COLO668 (cell line): ENCODE measurements at regions not wholly inside any gene's neighbourhood (a gene's known extent, or its start where the extent isn't known, plus 50 kb on each side); places are given as distances from the start of the nearest gene placed in this dataset.
"Not testable (repeated sequence)": the region's sequence is repeated elsewhere in the genome, so short reads cannot be mapped to it uniquely, and the experiment has no call there.

Source experiments
- DNase-seq: peaks from one replicate; lab custom pipeline; 2025; ENCODE audit not compliant: unreplicated experiment; lab: John Stamatoyannopoulos, UW

GRCh38 chr10:33039181-33039580 lies 81.2 kb upstream of the ITGB1 start:
- no peak for DNase-seq

DNA sequence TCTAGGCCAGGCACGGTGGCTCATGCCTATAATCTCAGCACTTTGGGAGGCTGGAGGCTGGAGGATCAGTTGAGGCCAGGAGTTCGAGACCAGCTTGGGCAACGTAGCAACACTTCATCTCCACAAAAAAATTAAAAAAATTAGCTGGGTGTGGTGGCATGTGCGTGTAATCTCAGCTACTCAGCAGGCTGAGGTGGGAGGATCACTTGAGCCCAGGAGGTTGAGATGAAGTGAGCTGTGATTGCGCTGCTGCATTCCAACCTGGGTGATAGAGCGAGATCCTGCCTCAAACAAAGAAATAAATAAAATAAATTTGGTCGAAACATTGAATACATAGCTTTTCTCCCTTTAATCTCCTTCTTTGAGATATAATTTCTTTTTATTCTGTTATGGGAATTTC lies 80.6 kb upstream of the ITGB1 start:
- DNase-seq, result no peak

GRCh38 chr10:33037726-33038125 lies 79.7 kb upstream of the ITGB1 start:
- no peak for DNase-seq

- DNase-seq, result no peak
Observed at GRCh38 chr10:33036670-33037069, 78.6 kb upstream of the ITGB1 start.

GRCh38 chr10:33035411-33035810 lies 77.4 kb upstream of the ITGB1 start:
- DNase-seq, result no peak

DNA sequence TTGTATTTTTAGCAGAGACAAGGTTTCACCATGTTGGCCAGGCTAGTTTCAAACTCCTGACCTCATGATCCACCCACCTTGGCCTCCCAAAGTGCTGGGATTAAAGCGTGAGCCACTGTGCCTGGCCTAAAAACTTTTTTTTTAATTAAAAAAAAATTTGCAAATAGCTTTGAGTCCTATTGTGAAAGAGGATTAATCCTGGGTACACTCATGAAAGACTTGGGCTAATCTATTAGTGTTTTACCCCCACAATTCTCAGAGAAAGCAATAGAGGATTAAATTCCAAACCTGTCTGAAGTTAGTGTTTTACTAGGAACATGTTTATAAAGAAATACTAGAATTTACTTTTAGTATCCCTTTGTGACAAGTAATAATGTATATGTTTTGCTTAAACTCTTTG lies 76.9 kb upstream of the ITGB1 start:
- DNase-seq, result no peak

GRCh38 chr10:33032654-33033151 lies 74.7 kb upstream of the ITGB1 start:
- no peak for DNase-seq

DNA sequence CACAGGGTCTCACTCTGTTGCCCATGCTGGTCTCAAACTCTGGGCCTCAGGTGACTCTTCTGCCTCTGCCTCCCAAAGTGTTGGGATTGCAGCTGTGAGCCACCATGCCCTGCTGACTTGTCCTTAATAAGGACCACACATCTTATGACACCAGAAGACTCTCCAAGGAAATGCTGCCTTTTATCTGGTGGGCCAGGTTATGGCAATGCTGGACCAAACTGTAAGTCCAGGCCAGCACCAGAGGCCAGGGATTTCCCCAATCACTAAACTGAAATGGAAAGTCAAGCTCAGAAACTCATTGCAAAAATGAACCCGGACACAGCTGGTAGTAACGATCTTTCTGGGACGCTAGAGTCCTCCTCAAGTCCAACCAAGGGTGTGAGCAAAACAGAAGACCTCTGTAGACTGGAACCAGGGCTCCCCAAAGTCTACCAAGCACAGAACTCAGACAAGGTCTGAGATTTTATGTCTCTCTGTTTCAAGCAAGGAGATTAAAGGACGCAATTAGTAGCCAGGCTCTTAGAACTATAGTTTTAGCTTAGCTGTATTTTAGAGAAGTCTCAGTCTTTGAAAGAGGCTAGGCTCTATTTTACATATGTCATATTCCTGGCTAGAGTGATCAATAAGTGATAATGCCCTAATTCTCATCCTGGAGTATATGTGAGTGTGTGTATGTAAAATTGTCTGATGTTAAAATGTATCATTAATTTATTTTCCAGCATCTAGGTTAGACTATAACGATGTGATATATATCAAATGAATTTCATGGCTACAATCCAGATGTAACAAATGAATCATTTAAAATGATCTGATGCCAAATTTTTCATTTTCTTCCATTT lies 74.0 kb upstream of the ITGB1 start:
- DNase-seq, result no peak

- no peak for DNase-seq
Observed at GRCh38 chr10:33031171-33031570, 73.1 kb upstream of the ITGB1 start.

DNA sequence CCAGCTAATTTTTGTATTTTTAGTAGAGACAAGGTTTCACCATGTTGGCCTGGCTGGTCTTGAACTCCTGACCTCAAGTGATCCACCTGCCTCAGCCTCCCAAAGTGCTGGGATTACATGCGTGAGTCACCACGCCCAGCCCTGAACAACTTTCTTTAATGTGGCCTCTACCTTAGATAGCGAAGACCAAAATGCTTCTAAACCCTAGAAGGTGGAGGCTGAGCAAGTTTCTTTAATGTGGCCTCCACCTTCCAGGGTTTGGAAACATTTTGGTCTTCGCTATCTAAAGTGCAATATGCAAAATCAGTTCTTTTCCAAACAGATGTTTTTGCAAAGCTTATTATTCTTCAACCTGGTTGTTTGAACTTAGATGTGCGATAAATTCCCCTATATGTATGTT lies 70.5 kb upstream of the ITGB1 start:
- DNase-seq, result not testable (repeated sequence)

- DNase-seq, result no peak
Observed at GRCh38 chr10:33027088-33027487, 69.1 kb upstream of the ITGB1 start.

DNA sequence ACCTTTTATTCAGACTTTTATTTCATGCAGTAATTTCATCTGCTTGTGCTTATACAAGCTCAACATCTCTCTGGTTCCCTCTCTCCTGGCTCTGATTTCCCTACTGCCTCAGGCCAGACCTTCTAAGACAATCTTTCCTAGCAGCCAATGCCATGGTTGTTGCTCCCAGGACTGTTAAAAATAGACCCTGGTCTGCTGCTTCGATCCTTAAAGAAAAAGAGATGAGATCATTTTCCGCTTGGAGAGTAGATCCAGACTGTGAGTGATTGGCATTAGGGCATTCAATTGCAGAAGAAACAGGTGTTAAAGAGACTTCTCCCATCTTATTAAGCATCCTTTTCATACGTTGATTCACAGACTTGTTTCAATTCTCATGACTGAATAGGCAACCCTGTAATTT lies 68.4 kb upstream of the ITGB1 start:
- no peak for DNase-seq

GRCh38 chr10:33025910-33026309 lies 67.9 kb upstream of the ITGB1 start:
- DNase-seq, result no peak

DNA sequence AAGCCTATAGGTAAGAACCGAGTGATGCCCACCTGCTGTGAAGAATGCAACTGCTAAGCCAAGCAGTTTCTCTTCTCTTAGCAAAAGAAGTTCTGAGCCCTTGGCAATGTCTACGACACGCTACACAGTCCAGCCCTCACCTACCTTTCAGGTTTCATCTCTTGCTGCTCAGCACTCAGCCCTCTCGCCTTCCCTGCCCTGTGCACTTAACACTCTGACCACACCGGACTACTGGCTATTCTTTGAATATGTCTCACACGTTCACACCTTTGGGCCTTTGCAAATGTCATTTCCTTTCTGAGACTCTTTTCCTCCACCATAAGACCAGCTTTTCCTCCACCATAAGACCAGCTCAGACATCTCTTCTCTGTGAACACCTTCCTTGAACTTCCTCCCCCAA lies 67.0 kb upstream of the ITGB1 start:
- no peak for DNase-seq

- no peak for DNase-seq
Observed at GRCh38 chr10:33022691-33023090, 64.7 kb upstream of the ITGB1 start.

DNA sequence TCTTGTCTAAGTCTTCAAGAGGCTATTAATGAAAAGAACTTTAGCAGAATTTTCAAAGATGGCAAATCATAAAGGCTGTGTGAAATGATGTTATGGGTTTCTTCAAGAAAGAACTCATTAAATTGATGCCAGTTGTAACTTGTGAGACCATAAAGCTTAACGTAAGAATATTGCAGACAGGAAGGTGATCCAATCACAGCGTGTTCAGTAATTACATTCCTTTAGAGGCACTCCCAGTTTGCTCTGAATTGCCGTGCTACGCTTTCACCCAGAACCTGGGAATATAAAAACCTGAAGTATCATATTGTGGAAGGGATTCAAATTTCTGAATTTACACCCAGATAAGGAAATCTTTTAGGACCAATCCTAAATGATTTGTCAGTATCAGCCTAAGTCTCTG lies 64.1 kb upstream of the ITGB1 start:
- no peak for DNase-seq

GRCh38 chr10:33016988-33017387 lies 59.0 kb upstream of the ITGB1 start:
- DNase-seq, result no peak

DNA sequence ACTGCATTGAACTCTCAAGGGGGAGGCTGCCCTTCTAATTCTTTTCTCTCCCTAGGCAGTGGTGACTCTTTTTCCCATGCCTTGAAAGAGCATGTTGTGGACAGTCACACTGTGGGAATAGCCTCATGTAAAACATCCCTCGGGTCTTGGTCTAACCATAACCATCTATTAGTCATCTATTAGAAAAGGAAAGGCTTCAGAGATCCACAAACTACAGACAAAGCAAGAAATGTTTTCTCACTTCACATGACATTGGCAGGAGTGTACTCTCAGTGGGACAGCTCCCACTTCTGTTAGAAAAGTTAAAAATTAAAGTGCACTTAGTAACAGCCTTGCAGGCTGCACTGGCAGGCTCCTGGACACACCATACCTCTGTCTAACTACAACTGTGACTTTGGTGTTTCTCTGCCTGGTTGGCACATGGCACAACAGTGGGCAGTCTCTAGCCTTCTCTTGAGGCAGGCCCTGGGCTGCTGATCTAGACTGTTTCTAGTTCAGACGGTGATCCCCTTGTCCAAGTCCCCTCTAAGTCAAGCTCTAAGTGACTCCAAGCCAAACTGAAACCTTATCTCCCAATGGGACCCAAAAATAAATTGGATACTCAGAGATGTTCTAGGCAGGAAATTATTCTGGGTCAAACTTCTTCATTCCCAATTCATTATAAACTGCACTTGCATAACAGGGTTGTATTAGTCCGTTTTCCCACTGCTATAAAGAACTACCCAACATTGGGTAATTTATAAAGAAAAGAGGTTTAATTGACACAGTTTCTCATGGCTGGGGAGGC lies 57.9 kb upstream of the ITGB1 start:
- no peak for DNase-seq

GRCh38 chr10:33013331-33013730 lies 55.3 kb upstream of the ITGB1 start:
- not testable (repeated sequence) for DNase-seq

DNA sequence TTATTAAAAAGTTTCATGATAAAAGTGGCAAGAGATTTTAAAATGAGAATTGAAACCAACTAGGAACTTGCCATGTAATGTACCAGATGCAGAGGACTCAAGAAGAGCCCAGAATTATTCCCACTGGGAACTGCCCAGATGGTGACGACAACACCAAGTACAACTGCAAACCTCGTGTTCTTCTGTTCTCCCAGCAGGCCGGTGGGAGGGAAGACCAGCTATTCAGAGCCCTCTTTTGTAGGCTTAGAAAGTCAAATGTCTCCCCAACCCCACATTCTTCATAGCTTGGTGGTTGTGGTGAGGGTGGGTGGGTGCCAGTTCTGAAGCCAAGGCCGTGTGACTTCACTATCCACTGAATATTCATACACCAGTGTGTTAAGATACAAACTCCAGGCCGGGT lies 54.3 kb upstream of the ITGB1 start:
- DNase-seq, result no peak

DNA sequence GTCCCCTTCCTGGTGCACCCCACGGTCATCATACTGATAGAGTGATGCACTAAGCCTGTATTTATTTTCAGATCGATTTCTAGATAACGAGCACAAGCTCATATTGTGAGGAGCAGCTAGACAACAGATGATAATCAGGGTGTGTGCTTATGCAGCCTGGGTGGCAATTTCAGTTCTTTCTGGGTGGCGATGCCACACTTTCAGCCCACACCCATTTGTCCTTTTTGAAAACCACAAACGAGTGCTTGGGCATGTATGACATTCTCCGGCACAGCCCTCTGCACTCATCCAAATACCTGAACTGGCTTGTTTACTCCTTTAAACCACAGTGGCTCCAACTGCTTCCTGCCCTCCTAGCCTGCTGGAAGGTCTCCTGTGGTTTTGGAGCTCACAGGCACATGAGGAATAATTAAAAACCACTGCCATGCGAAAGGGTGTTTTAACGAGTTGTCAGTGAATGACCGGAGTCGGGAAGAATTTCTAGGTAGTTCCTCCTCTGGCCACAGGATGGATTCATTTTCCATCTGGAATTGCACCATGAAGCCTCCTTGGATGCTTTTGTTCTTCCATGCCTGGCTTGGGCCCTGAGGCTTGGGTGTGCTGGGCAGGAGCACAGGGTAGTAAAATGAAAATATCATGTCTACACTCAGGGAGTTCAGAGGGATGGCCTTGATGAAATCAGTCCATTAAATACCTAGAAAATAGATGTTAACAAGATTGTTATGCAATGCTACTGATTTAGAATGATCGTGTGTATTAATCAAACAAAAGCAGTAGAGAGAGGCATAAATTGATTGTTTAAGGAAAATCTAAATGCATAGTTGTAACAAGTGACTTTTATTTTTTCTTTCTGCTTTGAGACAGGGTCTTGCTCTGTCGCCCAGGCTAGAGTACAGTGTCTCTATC lies 52.4 kb upstream of the ITGB1 start:
- peak; percentile 31 for DNase-seq
